Right kidney (tissue), 1 donor: ENCODE measurements at regions not wholly inside any gene's neighbourhood (a gene's known extent, or its start where the extent isn't known, plus 50 kb on each side); places are given as distances from the start of the nearest gene placed in this dataset.
"Not testable (repeated sequence)": the region's sequence is repeated elsewhere in the genome, so short reads cannot be mapped to it uniquely, and the experiment has no call there.

Experiments used
- DNase-seq: peaks from one replicate; pipeline ENCODE4 v3.0.0-alpha.2; 2016

DNA sequence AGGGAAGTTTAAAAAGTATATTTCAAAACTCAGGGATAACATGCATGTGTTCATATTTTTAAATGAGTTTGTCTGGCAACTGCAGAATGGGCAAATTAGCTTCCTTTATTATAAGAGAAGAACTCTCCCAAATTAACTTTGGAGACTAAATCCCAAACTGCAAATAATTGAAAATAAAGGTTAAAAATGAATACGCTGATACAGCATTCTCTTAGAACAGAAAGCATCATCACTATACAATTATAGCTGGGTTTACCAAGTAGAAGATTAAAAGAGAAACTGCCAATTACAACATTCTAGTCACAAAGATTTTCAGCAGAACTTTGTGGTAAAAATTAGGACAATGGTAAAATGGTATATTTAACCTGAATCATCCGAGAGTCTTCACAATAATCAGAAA is 73.3 kb downstream of the OLFM4 start:
- DNase-seq: no peak

GRCh38 chr13:53104136-53104535 is 75.5 kb downstream of the OLFM4 start:
- DNase-seq: no peak

GRCh38 chr13:53105477-53105876 is 76.9 kb downstream of the OLFM4 start:
- no peak for DNase-seq

- DNase-seq: no peak
Observed at GRCh38 chr13:53105890-53106289, 77.3 kb downstream of the OLFM4 start.

GRCh38 chr13:53110181-53110580 is 81.6 kb downstream of the OLFM4 start:
- DNase-seq: no peak

GRCh38 chr13:53110614-53111013 is 82.0 kb downstream of the OLFM4 start:
- DNase-seq: no peak

DNA sequence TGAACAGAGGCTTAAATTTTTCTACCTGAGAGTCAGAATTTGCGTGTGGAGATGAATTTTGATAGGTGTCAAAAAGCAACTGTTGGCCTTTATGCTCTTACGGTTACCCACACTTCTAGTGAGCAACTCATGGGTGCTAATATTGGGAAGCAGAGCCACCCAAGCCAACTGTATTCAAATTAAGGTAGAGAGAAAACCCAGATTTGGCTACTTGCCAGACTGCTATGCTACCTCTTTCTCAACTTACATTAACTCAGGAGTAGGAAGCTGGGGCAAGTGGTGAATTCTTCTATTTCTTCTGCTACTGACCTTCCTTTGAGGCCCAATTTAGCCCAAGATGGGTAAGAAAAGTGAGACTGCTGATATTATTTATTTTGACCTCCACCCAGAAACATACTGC is 83.9 kb downstream of the OLFM4 start:
- DNase-seq: no peak

GRCh38 chr13:53117048-53117447 is 88.4 kb downstream of the OLFM4 start:
- not testable (repeated sequence) for DNase-seq

DNA sequence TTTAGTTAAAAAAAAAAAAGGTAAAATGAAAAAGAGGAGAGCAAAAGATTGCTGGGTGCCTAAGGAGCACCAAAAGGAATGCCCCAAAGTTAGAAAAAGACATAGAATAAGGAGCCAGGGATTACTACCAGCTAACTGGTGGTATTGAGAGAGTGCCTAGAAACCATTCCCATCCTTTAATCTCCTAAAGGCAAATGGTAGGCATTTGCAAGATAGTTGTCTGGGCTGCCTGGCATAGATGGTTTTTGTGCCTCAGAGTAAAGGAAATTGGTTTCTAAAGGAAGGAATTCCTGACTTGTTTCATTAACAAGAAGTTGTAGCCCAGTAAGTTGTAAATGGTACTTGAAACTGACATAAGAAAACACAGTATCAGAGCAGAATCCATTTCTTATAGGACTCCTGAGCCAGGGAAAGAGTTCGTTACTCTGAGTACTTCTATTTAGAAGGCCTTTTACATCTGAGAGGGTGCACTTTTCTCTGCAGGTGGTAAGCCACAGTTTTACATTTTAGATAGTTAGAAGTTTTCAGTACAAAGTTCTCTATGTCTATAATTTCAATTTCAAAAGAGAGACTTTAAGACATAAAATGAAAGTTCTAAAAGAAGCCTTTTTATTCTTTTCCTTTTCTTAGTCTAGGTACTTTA is 92.6 kb downstream of the OLFM4 start:
- no peak for DNase-seq

DNA sequence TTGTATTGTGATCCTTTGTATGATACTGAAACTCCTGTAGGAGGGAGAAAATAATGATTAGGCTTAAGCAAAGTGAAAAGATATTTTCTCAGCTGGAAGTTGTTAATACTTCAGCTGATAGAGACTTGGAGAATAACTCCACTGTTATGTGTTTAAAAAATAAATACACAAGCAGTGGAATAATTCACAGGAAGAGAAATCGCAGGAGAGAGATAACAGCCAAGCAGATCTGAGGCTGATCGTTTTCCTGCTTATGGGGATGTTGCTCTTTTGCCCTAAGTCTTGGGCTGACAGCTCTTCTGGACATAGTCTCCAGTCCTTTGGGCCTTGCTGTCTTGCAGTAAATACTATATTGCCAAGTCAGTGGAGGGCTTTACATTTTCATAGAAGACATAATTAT is 93.3 kb downstream of the OLFM4 start:
- no peak for DNase-seq

DNA sequence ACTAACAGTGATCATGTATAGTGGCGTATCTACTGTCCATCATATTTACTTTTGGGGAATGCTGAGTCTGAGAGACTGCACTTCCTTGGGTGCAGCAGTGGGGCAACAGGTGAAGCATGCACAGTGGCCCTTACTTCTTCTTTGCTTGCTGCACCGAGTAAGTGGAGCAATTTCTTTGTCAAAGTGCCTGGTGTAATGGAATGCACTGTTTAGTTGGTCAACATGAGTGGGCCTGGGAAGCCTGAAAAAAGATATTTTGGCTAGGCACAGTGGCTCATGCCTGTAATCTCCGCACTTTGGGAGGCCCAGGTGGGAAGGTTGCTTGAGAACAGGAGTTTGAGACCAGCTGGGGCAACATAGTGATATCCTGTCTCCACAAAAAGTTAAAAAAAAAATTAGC is 94.9 kb downstream of the OLFM4 start:
- no peak for DNase-seq

GRCh38 chr13:53124623-53125022 is 96.0 kb downstream of the OLFM4 start:
- no peak for DNase-seq

DNA sequence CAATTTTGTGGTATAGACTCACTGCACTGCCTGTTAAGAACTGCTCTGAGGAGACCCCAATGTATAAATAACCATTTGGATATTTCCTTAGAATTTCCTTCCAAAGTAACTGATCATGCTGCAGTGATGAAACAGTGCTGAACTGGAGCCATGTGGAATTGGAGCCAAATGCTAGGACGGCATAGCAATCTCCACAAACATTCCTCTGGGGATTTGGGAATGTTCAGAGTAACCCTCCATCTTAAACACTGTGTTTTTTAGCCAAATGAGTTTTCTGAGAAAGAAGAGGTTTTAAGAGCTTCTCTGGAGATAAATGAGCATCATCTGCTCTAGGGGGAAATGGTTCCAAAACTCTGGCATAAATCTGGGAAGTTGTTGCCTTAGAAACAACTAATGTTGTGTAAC is 98.2 kb downstream of the OLFM4 start:
- no peak for DNase-seq

- no peak for DNase-seq
Observed at GRCh38 chr13:53127373-53127772, 98.8 kb downstream of the OLFM4 start.

GRCh38 chr13:53129864-53130393 is 101.3 kb downstream of the OLFM4 start:
- DNase-seq: no peak

DNA sequence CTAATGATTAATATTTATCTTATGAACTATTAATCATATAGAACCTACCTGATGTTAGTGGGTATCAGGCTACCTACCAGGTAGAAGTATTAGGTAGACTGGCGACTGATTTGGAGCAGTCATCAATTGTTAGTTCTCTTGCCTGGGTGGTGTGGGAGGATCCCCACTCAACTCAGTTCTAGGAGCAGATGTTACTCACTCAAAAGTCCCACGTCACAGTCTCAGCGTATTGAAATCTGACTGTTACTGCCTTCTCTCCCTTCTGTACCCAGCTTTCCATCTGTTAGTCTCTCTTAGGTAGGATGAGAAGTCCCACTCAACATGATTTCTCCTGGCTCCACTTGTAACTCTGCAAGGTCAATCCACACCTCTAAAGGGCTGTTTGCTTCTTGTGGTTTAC is 102.7 kb downstream of the OLFM4 start:
- DNase-seq: no peak

DNA sequence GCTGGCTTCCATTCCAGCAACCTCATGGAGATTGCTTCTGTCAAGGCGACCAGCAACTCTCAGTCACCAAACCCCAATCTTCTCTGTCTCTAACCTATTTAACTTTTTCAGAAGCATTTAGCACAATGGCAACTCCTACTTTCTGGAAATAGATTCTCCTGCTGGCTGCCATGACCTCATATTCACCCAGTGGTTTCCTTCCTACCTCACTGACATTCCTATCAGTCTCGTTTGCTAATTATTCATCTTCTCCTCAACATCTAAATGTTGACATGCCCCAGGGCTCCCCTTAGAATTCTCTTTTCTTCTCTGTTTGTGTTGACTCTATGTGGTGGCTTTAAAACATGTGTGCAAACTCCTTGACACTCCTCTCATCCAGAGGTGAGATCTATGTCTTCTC is 106.7 kb downstream of the OLFM4 start:
- no peak for DNase-seq

DNA sequence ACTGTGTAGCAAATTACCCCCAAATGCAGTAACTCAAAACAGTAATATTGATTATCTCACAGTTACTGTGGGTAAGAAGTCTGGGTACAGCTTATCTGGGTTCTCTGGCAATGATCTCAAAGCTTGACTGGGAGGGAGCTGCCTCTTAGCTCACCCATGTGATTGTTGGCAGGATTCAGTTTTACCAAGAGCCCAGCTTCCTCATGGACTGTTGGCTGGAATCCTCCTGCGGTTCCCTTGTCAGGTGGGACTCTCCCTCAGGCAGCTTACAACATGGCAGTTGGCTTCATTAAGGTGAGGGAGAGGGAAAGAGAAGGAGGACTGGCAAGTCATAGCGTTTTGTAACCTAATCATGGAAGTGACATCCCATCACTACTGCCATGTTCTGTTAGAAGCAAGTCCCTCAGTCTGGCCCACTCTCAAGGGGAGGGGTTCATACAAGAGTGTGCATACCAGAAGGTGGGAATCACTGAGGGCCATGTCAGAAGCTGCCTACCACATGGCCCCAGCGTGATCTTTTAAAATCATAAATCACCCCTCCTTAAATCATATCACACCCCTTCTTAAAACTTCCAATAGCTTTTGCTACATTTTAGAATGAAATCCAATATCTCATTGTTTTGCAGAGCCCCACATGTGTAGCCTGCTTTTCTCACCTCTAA is 108.1 kb downstream of the OLFM4 start:
- no peak for DNase-seq

DNA sequence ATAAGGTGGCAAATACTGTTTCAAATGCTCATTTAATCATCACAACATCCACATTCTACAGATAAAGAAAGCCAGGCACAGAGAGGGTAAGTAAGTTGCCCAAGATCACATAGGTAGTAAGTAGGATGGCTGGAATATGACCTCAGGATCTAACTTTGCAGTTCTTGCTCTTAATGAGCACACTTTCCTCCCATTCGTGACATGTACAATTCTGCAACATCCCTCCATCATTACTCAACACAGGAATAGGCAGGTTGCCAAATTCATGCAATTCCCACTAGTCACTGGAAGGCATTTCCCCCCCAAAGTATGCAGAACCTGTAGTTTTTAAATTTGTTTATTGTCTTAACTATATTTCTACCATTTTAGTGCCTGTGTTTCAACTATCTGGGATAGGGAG is 109.2 kb downstream of the OLFM4 start:
- no peak for DNase-seq

GRCh38 chr13:53138376-53139036 is 109.9 kb downstream of the OLFM4 start:
- DNase-seq: no peak

DNA sequence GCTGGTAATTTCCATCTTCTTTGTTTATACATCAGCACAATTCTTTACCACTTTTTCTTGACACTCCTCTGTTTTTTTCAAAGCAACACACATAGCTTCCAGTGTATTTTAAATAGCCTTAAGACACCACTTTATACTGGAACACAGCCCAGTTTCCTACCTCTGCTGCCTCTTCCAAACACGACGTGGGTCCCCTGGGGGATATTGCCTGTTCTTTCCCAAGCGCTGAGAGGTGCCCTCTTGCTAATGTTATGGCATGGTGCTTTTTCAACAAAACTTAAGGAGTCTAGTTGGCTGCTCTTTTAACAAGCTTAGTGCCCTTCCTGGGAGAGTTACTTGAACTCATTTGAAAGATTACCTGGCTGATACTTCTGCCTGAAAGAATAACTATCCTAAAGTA is 112.7 kb downstream of the OLFM4 start:
- no peak for DNase-seq

GRCh38 chr13:53142306-53142705 is 113.7 kb downstream of the OLFM4 start:
- no peak for DNase-seq

- no peak for DNase-seq
Observed at GRCh38 chr13:53143757-53144339, 115.2 kb downstream of the OLFM4 start.
